HG03457 (cell line): ENCODE measurements at regions not wholly inside any gene's neighbourhood (a gene's known extent, or its start where the extent isn't known, plus 50 kb on each side); places are given as distances from the start of the nearest gene placed in this dataset.
"Not testable (repeated sequence)": the region's sequence is repeated elsewhere in the genome, so short reads cannot be mapped to it uniquely, and the experiment has no call there.

Source experiments
- ATAC-seq: cut with Tn5 transposase; IDR thresholded peaks from one replicate; pipeline ENCODE4 v1.9.1; 2021; ENCODE audit warnings: moderate number of reproducible peaks; ENCODE audit not compliant: unreplicated experiment

- ATAC-seq: peak; percentile 72
Measured at GRCh38 chr4:163681208-163681821, 186.8 kb downstream of the TMA16 start.

GRCh38 chr4:163688856-163689255, 194.4 kb downstream of the TMA16 start:
- ATAC-seq: no peak

GRCh38 chr4:163693211-163693610, 198.7 kb downstream of the TMA16 start:
- no peak for ATAC-seq

- no peak for ATAC-seq
Measured at GRCh38 chr4:163693776-163694175, 199.3 kb downstream of the TMA16 start.

GRCh38 chr4:163694385-163694784, 199.9 kb downstream of the TMA16 start:
- no peak for ATAC-seq

- ATAC-seq: no peak
Measured at GRCh38 chr4:163697121-163697520, 202.6 kb downstream of the TMA16 start.

GRCh38 chr4:163700383-163700782, 205.9 kb downstream of the TMA16 start:
- ATAC-seq: not testable (repeated sequence)

- peak; percentile 88 for ATAC-seq
Measured at GRCh38 chr4:163701916-163702315, 207.4 kb downstream of the TMA16 start.

- no peak for ATAC-seq
Measured at GRCh38 chr4:163702736-163703135, 208.2 kb downstream of the TMA16 start.

GRCh38 chr4:163703251-163703650, 208.8 kb downstream of the TMA16 start:
- ATAC-seq: no peak

- no peak for ATAC-seq
Measured at GRCh38 chr4:163707873-163708272, 213.4 kb downstream of the TMA16 start.

GRCh38 chr4:163709601-163710000, 215.1 kb downstream of the TMA16 start:
- no peak for ATAC-seq

- ATAC-seq: no peak
Measured at GRCh38 chr4:163710158-163710557, 215.7 kb downstream of the TMA16 start.

- not testable (repeated sequence) for ATAC-seq
Measured at GRCh38 chr4:163724495-163724894, 230.0 kb downstream of the TMA16 start.

GRCh38 chr4:163726641-163727040, 232.2 kb downstream of the TMA16 start:
- ATAC-seq: no peak

- ATAC-seq: no peak
Measured at GRCh38 chr4:163731071-163731470, 236.6 kb downstream of the TMA16 start.

- no peak for ATAC-seq
Measured at GRCh38 chr4:163732473-163732872, 238.0 kb downstream of the TMA16 start.

GRCh38 chr4:163736876-163737275, 242.4 kb downstream of the TMA16 start:
- ATAC-seq: no peak

- not testable (repeated sequence) for ATAC-seq
Measured at GRCh38 chr4:163737846-163738245, 243.4 kb downstream of the TMA16 start.

GRCh38 chr4:163738521-163738920, 244.0 kb downstream of the TMA16 start:
- ATAC-seq: no peak

GRCh38 chr4:163744861-163745260, 250.4 kb downstream of the TMA16 start:
- peak; percentile 95 for ATAC-seq

GRCh38 chr4:163747293-163747692, 252.8 kb downstream of the TMA16 start:
- no peak for ATAC-seq

GRCh38 chr4:163747886-163748285, 253.4 kb downstream of the TMA16 start:
- no peak for ATAC-seq
